H1 (cell line): ENCODE measurements at regions not wholly inside any gene's neighbourhood (a gene's known extent, or its start where the extent isn't known, plus 50 kb on each side); places are given as distances from the start of the nearest gene placed in this dataset.
A peak's percentile ranks its signal among the peaks of the same experiment; 100 is the strongest.

Experiments used
- CTCF ChIA-PET: fragments of 300-600 bp; sonication (Branson Sonifier 250); formaldehyde crosslinking; loops from one replicate; lab custom pipeline; 2021; ENCODE audit not compliant: partially characterized antibody; lab: Charles Lee
- POLR2A ChIA-PET: fragments of 300-600 bp; sonication (Branson Sonifier 250); formaldehyde crosslinking; loops from one replicate; lab custom pipeline; 2021; ENCODE audit warnings: inconsistent platforms; ENCODE audit not compliant: partially characterized antibody; lab: Charles Lee
- DNase-seq, 2 experiments: peaks; one replicate each; pipeline versions ENCODE4 v3.0.0 to v3.0.0-alpha.2; 2010 to 2022; ENCODE audit warnings: low spot score in 2 of 2, low read depth in 1 of 2, mixed read lengths in 1 of 2
- FAIRE-seq: peaks from 2 replicates; lab custom pipeline; 2011; peaks lifted over from hg19 to GRCh38; lab: Jason Lieb, UNC
- H2AFZ ChIP-seq: 2 replicates; pipeline ENCODE4 v1.8.1; 2012; ENCODE audit warnings: low read length, inconsistent platforms
- H2AK5ac ChIP-seq: 2 replicates; pipeline ENCODE4 v1.6.1; 2013; ENCODE audit warnings: low read depth, low read length
- H2BK120ac ChIP-seq: replicated peaks from 2 replicates; pipeline ENCODE3; 2013; ENCODE audit warnings: low read depth, low read length, inconsistent platforms
- H2BK12ac ChIP-seq: 2 replicates; pipeline ENCODE4 v1.6.1; 2013; ENCODE audit warnings: low read depth, low read length
- H2BK15ac ChIP-seq: 2 replicates; pipeline ENCODE4 v1.6.1; 2013; ENCODE audit warnings: low read length
- H2BK20ac ChIP-seq: 2 replicates; pipeline ENCODE4 v1.6.1; 2013; ENCODE audit warnings: low read length
- H2BK5ac ChIP-seq: 2 replicates; pipeline ENCODE4 v1.6.1; 2013; ENCODE audit warnings: low read depth, low read length
- H3K14ac ChIP-seq: 2 replicates; pipeline ENCODE4 v1.6.1; 2013; ENCODE audit warnings: inconsistent platforms; ENCODE audit not compliant: insufficient read length
- H3K18ac ChIP-seq: 2 replicates; pipeline ENCODE4 v1.6.1; 2013; ENCODE audit warnings: low read length; ENCODE audit errors: extremely low read depth
- H3K23ac ChIP-seq: 2 replicates; pipeline ENCODE4 v1.6.1; 2013; ENCODE audit warnings: inconsistent platforms; ENCODE audit not compliant: insufficient read length
- H3K23me2 ChIP-seq: 2 replicates; pipeline ENCODE4 v1.6.1; 2013; ENCODE audit warnings: low read depth, low read length
- H3K27ac ChIP-seq: 2 replicates; pipeline ENCODE4 v1.6.1; 2011; ENCODE audit warnings: low read depth, low read length, inconsistent platforms
- H3K27me3 ChIP-seq, 4 experiments: replicated peaks in 1 of 4; 1 replicate in 1 of 4; 2 replicates in 3 of 4; pipeline versions ENCODE4 v1.6.1 to v1.8.1; 2011 to 2013; ENCODE audit warnings: low read length in 3 of 4, mild to moderate bottlenecking in 3 of 4, inconsistent platforms in 2 of 4, mixed read lengths in 2 of 4, moderate library complexity in 1 of 4; ENCODE audit not compliant: control insufficient read depth in 3 of 4, insufficient read depth in 3 of 4; ENCODE audit errors: extremely low read depth in 1 of 4
- H3K36me3 ChIP-seq, 4 experiments: 2 replicates each; pipeline versions ENCODE4 v1.6.1 to v1.8.1; 2011 to 2013; ENCODE audit warnings: mild to moderate bottlenecking in 4 of 4, low read length in 3 of 4, moderate library complexity in 2 of 4, control low read depth in 1 of 4, inconsistent platforms in 1 of 4; ENCODE audit not compliant: insufficient read depth in 4 of 4, control insufficient read depth in 2 of 4
- H3K4ac ChIP-seq: replicated peaks from 2 replicates; pipeline ENCODE3; 2013; ENCODE audit warnings: low read length, low read depth, mixed read lengths, inconsistent platforms; ENCODE audit not compliant: insufficient read length
- H3K4me1 ChIP-seq, 4 experiments: replicated peaks in 1 of 4; 1 replicate in 1 of 4; 2 replicates in 3 of 4; pipeline versions ENCODE4 v1.6.1 to v1.8.1; 2011 to 2013; ENCODE audit warnings: low read length in 3 of 4, inconsistent platforms in 2 of 4, mixed read lengths in 1 of 4; ENCODE audit not compliant: insufficient read depth in 4 of 4, control insufficient read depth in 3 of 4
- H3K4me2 ChIP-seq, 2 experiments: 2 replicates each; pipeline versions ENCODE4 v1.6.1 to v1.8.1; 2011 to 2013; ENCODE audit warnings: low read depth in 2 of 2, low read length in 2 of 2, control low read depth in 1 of 2, inconsistent platforms in 1 of 2, mild to moderate bottlenecking in 1 of 2; ENCODE audit not compliant: insufficient read depth in 1 of 2
- H3K4me3 ChIP-seq, 4 experiments: fragments of 200-600, 300-600 bp in 1 of 4; sonication (generic), shearing (Covaris generic), sonication (Bioruptor Twin) in 1 of 4; 2 replicates each; pipeline versions ENCODE4 v1.5.1 to v1.8.1; 2011 to 2016; ENCODE audit warnings: low read length in 4 of 4, low read depth in 3 of 4, control low read depth in 2 of 4, inconsistent platforms in 2 of 4, mild to moderate bottlenecking in 2 of 4, mixed read lengths in 1 of 4, moderate library complexity in 1 of 4; ENCODE audit not compliant: insufficient read depth in 2 of 4; ENCODE audit errors: extremely low read depth in 1 of 4
- H3K56ac ChIP-seq: replicated peaks from 2 replicates; pipeline ENCODE3; 2013; ENCODE audit warnings: low read depth, mild to moderate bottlenecking, mixed read lengths, low read length, inconsistent platforms; ENCODE audit not compliant: insufficient read length
- H3K79me1 ChIP-seq: 2 replicates; pipeline ENCODE4 v1.6.1; 2013; ENCODE audit warnings: low read depth, low read length, control low read depth
- H3K79me2 ChIP-seq, 2 experiments: 2 replicates each; pipeline versions ENCODE4 v1.6.1 to v1.8.1; 2012 to 2013; ENCODE audit warnings: low read length in 2 of 2, mild to moderate bottlenecking in 2 of 2, inconsistent platforms in 1 of 2; ENCODE audit not compliant: insufficient read depth in 2 of 2, control insufficient read depth in 1 of 2
- H3K9ac ChIP-seq, 4 experiments: replicated peaks in 1 of 4; 1 replicate in 1 of 4; 2 replicates in 3 of 4; pipeline versions ENCODE4 v1.6.1 to v1.8.1; 2011 to 2013; ENCODE audit warnings: low read depth in 3 of 4, low read length in 3 of 4, control low read depth in 2 of 4, mild to moderate bottlenecking in 2 of 4, moderate library complexity in 2 of 4, inconsistent platforms in 1 of 4; ENCODE audit errors: extremely low read depth in 1 of 4
- H3K9me3 ChIP-seq, 2 experiments: 2 replicates each; pipeline versions ENCODE4 v1.6.1 to v1.8.1; 2012 to 2013; ENCODE audit warnings: mild to moderate bottlenecking in 2 of 2, moderate library complexity in 2 of 2, control low read depth in 1 of 2, inconsistent platforms in 1 of 2, low read depth in 1 of 2, low read length in 1 of 2, mixed read lengths in 1 of 2; ENCODE audit not compliant: insufficient read depth in 2 of 2
- H4K20me1 ChIP-seq, 2 experiments: replicated peaks in 1 of 2; 2 replicates each; pipeline versions ENCODE3 to v1.8.1; 2011 to 2013; ENCODE audit warnings: inconsistent platforms in 2 of 2, low read length in 2 of 2, mild to moderate bottlenecking in 1 of 2; ENCODE audit not compliant: insufficient read depth in 2 of 2, control insufficient read depth in 1 of 2
- H4K5ac ChIP-seq: 2 replicates; pipeline ENCODE4 v1.6.1; 2013; ENCODE audit warnings: low read length, low read depth, mixed read lengths, inconsistent platforms; ENCODE audit not compliant: insufficient read length
- H4K8ac ChIP-seq: 2 replicates; pipeline ENCODE4 v1.8.0; 2013; ENCODE audit warnings: mild to moderate bottlenecking, moderate library complexity, low read length, inconsistent platforms; ENCODE audit not compliant: insufficient read depth; ENCODE audit errors: extremely low read depth
- H4K91ac ChIP-seq: replicated peaks from 2 replicates; pipeline ENCODE3; 2013; ENCODE audit warnings: low read length, mixed read lengths, inconsistent platforms; ENCODE audit not compliant: insufficient read length
- ASH2L ChIP-seq: fragments of 200-600, 300-600 bp; sonication (generic); IDR thresholded peaks from one replicate; pipeline ENCODE4 v1.7.1; 2017; ENCODE audit warnings: low read length
- CBX8 ChIP-seq: fragments of 300-800, 300-1000 bp; sonication (generic); IDR thresholded peaks from 2 replicates; pipeline ENCODE4 v1.7.1; 2016; ENCODE audit warnings: low read depth, low read length, borderline replicate concordance
- JUND ChIP-seq: IDR thresholded peaks from 2 replicates; pipeline ENCODE4 v1.6.1; 2011; ENCODE audit warnings: mild to moderate bottlenecking, improper control_type of control experiment, low read length
- KDM5A ChIP-seq: fragments of 200-600 bp; IDR thresholded peaks from 2 replicates; pipeline ENCODE4 v1.7.1; 2012; ENCODE audit warnings: mild to moderate bottlenecking, low read length, inconsistent platforms, mixed read lengths
- POLR2A ChIP-seq, 2 experiments: IDR thresholded peaks; 1 replicate in 1 of 2; 2 replicates in 1 of 2; pipeline ENCODE4 v1.6.1; 2011; ENCODE audit warnings: low read depth in 2 of 2, low read length in 2 of 2, mild to moderate bottlenecking in 2 of 2; ENCODE audit errors: control extremely low read depth in 1 of 2
- RAD21 ChIP-seq, 2 experiments: IDR thresholded peaks in 1 of 2; conservative IDR thresholded peaks in 1 of 2; 2 replicates each; pipeline ENCODE4 v1.6.1; 2011; ENCODE audit warnings: low read depth in 2 of 2, low read length in 2 of 2, improper control_type of control experiment in 1 of 2, inconsistent platforms in 1 of 2, mild to moderate bottlenecking in 1 of 2, moderate library complexity in 1 of 2
- RBBP5 ChIP-seq: IDR thresholded peaks from 2 replicates; pipeline ENCODE4 v1.7.1; 2012; ENCODE audit warnings: low read depth, mild to moderate bottlenecking, inconsistent platforms, low read length, moderate library complexity, borderline replicate concordance
- SP1 ChIP-seq: IDR thresholded peaks from 2 replicates; pipeline ENCODE4 v1.6.1; 2011; ENCODE audit warnings: low read depth, low read length
- SUZ12 ChIP-seq: fragments of 200-600 bp; sonication (generic); IDR thresholded peaks from 2 replicates; pipeline ENCODE4 v1.6.1; 2012; ENCODE audit warnings: mild to moderate bottlenecking, inconsistent platforms, low read length, moderate library complexity, mixed read lengths
- TEAD4 ChIP-seq: IDR thresholded peaks from 2 replicates; pipeline ENCODE4 v1.6.1; 2012; ENCODE audit warnings: low read depth, low read length, inconsistent platforms, mixed read lengths
- whole genome bisulfite sequencing, 2 experiments: shearing (Covaris generic) in 1 of 2; methylation state at CpG; one replicate each; pipeline versions ENCODE4 v1.1.6 to v1.1.7; 2013 to 2015; ENCODE audit warnings: low lambda C conversion rate in 2 of 2, mixed read lengths in 2 of 2, inconsistent platforms in 1 of 2, low coverage in 1 of 2, missing lambda C conversion rate in 1 of 2; ENCODE audit not compliant: insufficient replicate concordance in 2 of 2, insufficient coverage in 1 of 2, insufficient read length in 1 of 2; ENCODE audit errors: extremely low coverage in 1 of 2, missing lambda C conversion rate in 1 of 2; 5-methylcytosine and 5-hydroxymethylcytosine counted together

DNA sequence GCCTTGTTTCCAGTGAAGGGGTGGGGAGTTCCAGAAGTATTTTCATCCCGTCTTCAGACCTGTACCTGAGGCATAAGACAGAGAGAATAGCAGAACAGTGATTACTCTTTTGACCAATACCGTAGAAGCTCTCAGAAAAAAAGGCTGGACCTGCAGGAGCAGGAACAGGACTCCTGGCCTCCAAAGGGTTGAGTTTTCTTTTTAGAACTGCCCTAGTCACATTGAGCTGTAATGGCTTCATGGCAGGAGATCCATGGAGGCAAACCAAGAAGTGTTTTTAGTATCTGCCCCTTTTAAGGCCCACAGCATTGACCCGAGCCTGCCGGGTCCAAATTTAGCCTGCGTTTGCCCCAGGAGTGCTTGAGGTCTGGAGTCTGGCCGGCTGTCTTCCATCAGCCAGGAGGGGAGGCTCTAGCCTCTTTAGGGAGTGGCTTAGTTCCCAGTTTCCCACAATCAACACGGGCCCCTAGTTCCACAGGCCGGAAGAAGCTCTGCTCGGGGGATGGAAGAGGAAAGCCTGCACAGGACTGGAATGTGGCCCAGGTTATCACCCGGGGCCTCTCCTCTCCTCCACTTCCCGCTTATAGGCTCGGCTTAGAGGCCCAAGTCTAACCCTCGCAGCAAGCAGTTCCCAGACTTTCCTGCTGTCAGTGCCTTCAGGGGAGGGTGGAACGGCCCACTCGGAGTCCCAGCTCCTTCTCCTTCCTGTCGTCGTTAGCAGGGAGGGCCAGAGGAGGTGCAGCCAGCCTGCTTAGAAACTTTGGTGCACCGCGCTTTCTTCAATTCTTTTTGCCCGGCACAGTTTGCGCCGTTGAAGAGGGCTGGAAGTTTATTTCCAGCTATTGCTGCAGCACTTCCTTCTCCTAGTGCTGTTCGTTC, 80.7 kb downstream of the C9orf152 start:
- Histone ChIP-seq H2AK5ac (0 out of 2 replicates have a peak overlapping the region, but pooled peaks have one; percentile 11), H3K4me3 (no peak overlapping the region), H3K4me2 (peak overlapping the region; percentile 14 to 26; a peak in 3 of 4 replicates), H3K79me1 (peaks cover 4% of the 10 kb centered on the region; the same call in 1 of the 2 replicates), H2BK120ac (no peak overlapping the region), H4K5ac (no peak overlapping the region), H4K20me1 (peaks cover 4 to 14% of the 10 kb centered on the region in 2 experiments), H2BK15ac (no peak overlapping the region), H3K18ac (peak overlapping the region; percentile 62; the same call in 1 of the 2 replicates), H3K4me1 (peaks cover 11 to 63% (median 42%) of the 10 kb centered on the region in 4 experiments), H2BK5ac (peak overlapping the region; percentile 75; the same call in 1 of the 2 replicates), H2AFZ (no peak overlapping the region), H3K23ac (no peak overlapping the region), H3K79me2 (peaks cover 3 to 63% of the 10 kb centered on the region in 2 experiments; a peak in 3 of 4 replicates), H3K27ac (no peak overlapping the region), H3K9ac (no peak overlapping the region), H3K4ac (peak overlapping the region; percentile 64), H2BK20ac (peak overlapping the region; percentile 22; the same call in 1 of the 2 replicates), H4K8ac (peak overlapping the region; percentile 45; the same call in 1 of the 2 replicates), H2BK12ac (peak overlapping the region; percentile 82), H4K91ac (no peak overlapping the region), H3K23me2 (no peaks in the 10 kb centered on the region), H3K56ac (no peak overlapping the region), H3K9me3 (no peaks in the 10 kb centered on the region), H3K14ac (no peak overlapping the region), H3K36me3 (no peaks in the 10 kb centered on the region), H3K27me3 (no peaks in the 10 kb centered on the region; a peak in 1 of 7 replicates)
- TF ChIP-seq POLR2A (IDR thresholded peaks at IDR 0.05; ENCODE audit: control extremely low read depth in 1 of 2, low read depth in 2 of 2, low read length in 2 of 2) (peak in 1 of 2 experiments; percentile 23; a peak in 1 of 3 replicates), JUND (no peak), RAD21 (IDR thresholded peaks at IDR 0.05 in 1 of 2, conservative IDR thresholded peaks at IDR 0.05 in 1 of 2; ENCODE audit: low read depth in 2 of 2, low read length in 2 of 2) (0 out of 4 replicates have a peak, but pooled peaks of 1 of the 2 experiments have one; percentile 10), SUZ12 (no peak), RBBP5 (0 out of 2 replicates have a peak, but pooled peaks have one; percentile 34), TEAD4 (0 out of 2 replicates have a peak, but pooled peaks have one; percentile 32), CBX8 (no peak), KDM5A (no peak), SP1 (peak; percentile 54; the same call in 1 of the 2 replicates), ASH2L (peak; percentile 29)
- DNase-seq, result no peak
- no peak for FAIRE-seq
- WGBS, 2 experiments, result 78% methylated on average over 22 of the region's 23 CpGs; no CpG with 5 or more reads in 1 of the 2 experiments
- ChIA-PET CTCF (interaction anchor here (0.6 to 2.4 kb wide), 13 partner anchors 9 to 226 kb away, joined by 3 to 11 read pairs (median 4); no protein-coding TSS in a partner anchor), POLR2A (interaction anchor here (0.7 to 2.5 kb wide), 4 partner anchors 13 to 130 kb away, joined by 3 to 6 read pairs (median 4); partner anchors contain the start of gene TXN)
